Kidney (tissue), 13 donors: ENCODE measurements at regions not wholly inside any gene's neighbourhood (a gene's known extent, or its start where the extent isn't known, plus 50 kb on each side); places are given as distances from the start of the nearest gene placed in this dataset.

Experiments used
- DNase-seq, 5 donors: peaks; one replicate each; pipeline ENCODE4 v3.0.0-alpha.2; 2013 to 2020
- FAIRE-seq: peaks from 2 replicates; lab custom pipeline; 2012; peaks lifted over from hg19 to GRCh38; lab: Jason Lieb, UNC
- H3K27ac ChIP-seq, 2 donors: one replicate each; pipeline ENCODE4 v1.7.0; 2013; ENCODE audit warnings: low read depth in 2 of 2, low read length in 2 of 2, inconsistent platforms in 1 of 2
- H3K27me3 ChIP-seq: one replicate; pipeline ENCODE4 v1.7.1; 2013; ENCODE audit warnings: low read length, inconsistent platforms; ENCODE audit not compliant: control insufficient read depth, insufficient read depth
- H3K36me3 ChIP-seq, 3 donors: one replicate each; pipeline versions ENCODE4 v1.7.0 to v1.7.1; 2013; ENCODE audit warnings: low read length in 3 of 3, control low read depth in 1 of 3, inconsistent platforms in 1 of 3; ENCODE audit not compliant: insufficient read depth in 3 of 3, control insufficient read depth in 2 of 3
- H3K4me1 ChIP-seq, 3 donors: one replicate each; pipeline versions ENCODE4 v1.7.0 to v1.7.1; 2013; ENCODE audit warnings: low read length in 3 of 3, inconsistent platforms in 1 of 3, low read depth in 1 of 3; ENCODE audit not compliant: control insufficient read depth in 2 of 3, insufficient read depth in 2 of 3
- H3K4me3 ChIP-seq, 3 donors: one replicate each; pipeline versions ENCODE4 v1.7.0 to v1.8.1; 2013; ENCODE audit warnings: low read length in 3 of 3, control low read depth in 1 of 3, inconsistent platforms in 1 of 3
- H3K9ac ChIP-seq, 3 donors: one replicate each; pipeline versions ENCODE4 v1.7.0 to v1.7.1; 2013; ENCODE audit warnings: low read length in 3 of 3, control low read depth in 1 of 3, inconsistent platforms in 1 of 3
- H3K9me3 ChIP-seq, 3 donors: one replicate each; pipeline versions ENCODE4 v1.7.0 to v1.7.1; 2013; ENCODE audit warnings: low read length in 3 of 3, control low read depth in 1 of 3, inconsistent platforms in 1 of 3; ENCODE audit not compliant: control insufficient read depth in 2 of 3, insufficient read depth in 1 of 3
- CTCF ChIP-seq: IDR thresholded peaks from 3 replicates; pipeline ENCODE4 v1.5.1; 2012; ENCODE audit warnings: mild to moderate bottlenecking, moderate library complexity, borderline replicate concordance; ENCODE audit not compliant: insufficient read depth; ENCODE audit errors: extremely low read depth
- intact Hi-C: fragments of 100-400 bp; cut with DNase I; formaldehyde crosslinking; loops from one replicate; pipeline ENCODE4 v1.11.1; 2022
- donor health status: control.
- donor health status: control.
- donor health status: control.
- donor health status: control.
- donor health status: control.
- donor health status: DM: yes; HTN: yes; CAD: no.
- donor health status: Normal renal cell carcinoma (clear cell type).

GRCh38 chr5:2203774-2204173, 321.0 kb upstream of the IRX4 start:
- Histone ChIP-seq H3K36me3 (no peaks in the 10 kb centered on the region), H3K4me1 (no peaks in the 10 kb centered on the region), H3K27me3 (peaks cover 5% of the 10 kb centered on the region), H3K9ac (no peak overlapping the region), H3K4me3 (no peak overlapping the region), H3K27ac (no peak overlapping the region), H3K9me3 (no peaks in the 10 kb centered on the region)
- DNase-seq (no peak), FAIRE-seq (no peak)
- TF ChIP-seq CTCF, result no peak
- intact Hi-C loops, result no loop called here

- DNase-seq, result peak in 1 of 5 donors; percentile 3
- no peaks in the 10 kb centered on the region for H3K4me1 ChIP-seq
- H3K27ac ChIP-seq, result no peak overlapping the region
- no peak for TF ChIP-seq CTCF
- no peaks in the 10 kb centered on the region for H3K9me3 ChIP-seq
- H3K27me3 ChIP-seq, result peaks cover 6% of the 10 kb centered on the region
- no peak overlapping the region for H3K9ac ChIP-seq
- intact Hi-C loops, result no loop called here
- FAIRE-seq, result no peak
- no peak overlapping the region for H3K4me3 ChIP-seq
- no peaks in the 10 kb centered on the region for H3K36me3 ChIP-seq
Observed at GRCh38 chr5:2201832-2202231, 319.1 kb upstream of the IRX4 start.

- intact Hi-C loops, result no loop called here
- no peak overlapping the region for H3K27ac ChIP-seq
- H3K9ac ChIP-seq, result no peak overlapping the region
- no peak overlapping the region for H3K4me3 ChIP-seq
- H3K9me3 ChIP-seq, result no peaks in the 10 kb centered on the region
- FAIRE-seq (no peak), DNase-seq (no peak)
- no peak for TF ChIP-seq CTCF
- H3K4me1 ChIP-seq, result no peaks in the 10 kb centered on the region
- H3K27me3 ChIP-seq, result peaks cover 8% of the 10 kb centered on the region
- H3K36me3 ChIP-seq, result no peaks in the 10 kb centered on the region
Observed at GRCh38 chr5:2201421-2201820, 318.7 kb upstream of the IRX4 start.

- DNase-seq (peak in 1 of 5 donors; percentile 7), FAIRE-seq (no peak)
- H3K4me3 ChIP-seq, result no peak overlapping the region
- H3K9ac ChIP-seq, result no peak overlapping the region
- H3K27ac ChIP-seq, result no peak overlapping the region
- H3K9me3 ChIP-seq, result no peaks in the 10 kb centered on the region
- H3K4me1 ChIP-seq, result no peaks in the 10 kb centered on the region
- intact Hi-C loops, result no loop called here
- peaks cover 12% of the 10 kb centered on the region for H3K27me3 ChIP-seq
- no peak for TF ChIP-seq CTCF
- no peaks in the 10 kb centered on the region for H3K36me3 ChIP-seq
Observed at GRCh38 chr5:2201011-2201410, 318.3 kb upstream of the IRX4 start.
